ENCODE measurements at regions not wholly inside any gene's neighbourhood (a gene's known extent, or its start where the extent isn't known, plus 50 kb on each side); places are given as distances from the start of the nearest gene placed in this dataset.

DNA sequence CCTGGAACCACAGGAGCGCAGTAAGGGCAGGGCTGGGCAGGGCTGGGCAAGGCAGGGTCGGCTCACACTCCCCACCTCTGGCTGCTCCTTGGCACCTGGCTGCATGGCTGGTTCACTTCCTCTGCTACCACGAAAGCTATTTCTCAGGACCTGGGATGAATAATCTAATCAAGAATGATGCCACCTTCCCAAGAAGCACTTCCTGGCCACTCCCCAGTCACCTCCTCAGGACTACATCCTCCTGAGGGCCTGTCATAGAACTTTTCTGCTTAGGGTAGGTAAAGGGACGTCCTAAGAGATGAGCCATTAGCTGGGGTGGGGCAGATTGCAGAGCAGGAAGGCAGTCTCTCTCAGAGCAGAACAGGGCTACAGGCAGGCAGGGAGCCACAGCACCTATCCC, 288.2 kb upstream of the MAP3K1 start (continued):
- TF ChIP-seq, protein P1, sequence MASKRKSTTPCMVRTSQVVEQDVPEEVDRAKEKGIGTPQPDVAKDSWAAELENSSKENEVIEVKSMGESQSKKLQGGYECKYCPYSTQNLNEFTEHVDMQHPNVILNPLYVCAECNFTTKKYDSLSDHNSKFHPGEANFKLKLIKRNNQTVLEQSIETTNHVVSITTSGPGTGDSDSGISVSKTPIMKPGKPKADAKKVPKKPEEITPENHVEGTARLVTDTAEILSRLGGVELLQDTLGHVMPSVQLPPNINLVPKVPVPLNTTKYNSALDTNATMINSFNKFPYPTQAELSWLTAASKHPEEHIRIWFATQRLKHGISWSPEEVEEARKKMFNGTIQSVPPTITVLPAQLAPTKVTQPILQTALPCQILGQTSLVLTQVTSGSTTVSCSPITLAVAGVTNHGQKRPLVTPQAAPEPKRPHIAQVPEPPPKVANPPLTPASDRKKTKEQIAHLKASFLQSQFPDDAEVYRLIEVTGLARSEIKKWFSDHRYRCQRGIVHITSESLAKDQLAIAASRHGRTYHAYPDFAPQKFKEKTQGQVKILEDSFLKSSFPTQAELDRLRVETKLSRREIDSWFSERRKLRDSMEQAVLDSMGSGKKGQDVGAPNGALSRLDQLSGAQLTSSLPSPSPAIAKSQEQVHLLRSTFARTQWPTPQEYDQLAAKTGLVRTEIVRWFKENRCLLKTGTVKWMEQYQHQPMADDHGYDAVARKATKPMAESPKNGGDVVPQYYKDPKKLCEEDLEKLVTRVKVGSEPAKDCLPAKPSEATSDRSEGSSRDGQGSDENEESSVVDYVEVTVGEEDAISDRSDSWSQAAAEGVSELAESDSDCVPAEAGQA (IDR thresholded peaks at IDR 0.05; ENCODE audit: low read depth), result no peak
- TF ChIP-seq, protein P1 (CRISPR knock-in tag; IDR thresholded peaks at IDR 0.05; ENCODE audit: borderline replicate concordance), result no peak
- TF ChIP-seq SNRNP70 (IDR thresholded peaks at IDR 0.05; ENCODE audit: low read depth, low read length), result no peak

GRCh38 chr5:56525113-56525512, 290.2 kb upstream of the MAP3K1 start:
- 42% methylated on average over 3 of the region's 3 CpGs for WGBS (ENCODE audit: low lambda C conversion rate)
- no peaks in the 10 kb centered on the region for H3K9me3 ChIP-seq (ENCODE audit: low read length)
- POLR2A ChIA-PET, result no interaction called here
- BruUV-seq (replicated peaks), result no TSS peak
- no peaks in the 10 kb centered on the region for H3K27me3 ChIP-seq (ENCODE audit: control insufficient read depth in 1 of 2, insufficient read depth in 2 of 2, low read length in 2 of 2)
- FAIRE-seq (no peak), DNase-seq (ENCODE audit: low spot score) (no peak), ATAC-seq (no peak)
- intact Hi-C loops (cut with micrococcal nuclease; ENCODE audit: unreplicated experiment) (no loop called here), in situ Hi-C loops (cut with HindIII; ENCODE audit: extremely low pct_ligation_motif_present, low pct_unique_long_range_greater_than_20kb) (no loop called here)
- TF ChIP-seq ZBTB42 (CRISPR knock-in tag; IDR thresholded peaks at IDR 0.05) (no peak), ZNF468 (CRISPR knock-in tag; IDR thresholded peaks at IDR 0.05) (no peak), PAF1 (CRISPR knock-in tag; IDR thresholded peaks at IDR 0.05) (no peak), ZNF33A (CRISPR knock-in tag; IDR thresholded peaks at IDR 0.05; ENCODE audit: borderline replicate concordance) (no peak), SUZ12 (IDR thresholded peaks at IDR 0.05; ENCODE audit: low read depth, low read length) (no peak), ZNF317 (CRISPR knock-in tag; IDR thresholded peaks at IDR 0.05) (no peak), ELF3 (CRISPR knock-in tag; IDR thresholded peaks at IDR 0.05) (no peak), PAWR (CRISPR knock-in tag; IDR thresholded peaks at IDR 0.05; ENCODE audit: borderline replicate concordance) (no peak), CHCHD3 (CRISPR knock-in tag; IDR thresholded peaks at IDR 0.05) (no peak), ZNF670 (CRISPR knock-in tag; IDR thresholded peaks at IDR 0.05; ENCODE audit: borderline replicate concordance) (no peak), ZNF619 (CRISPR knock-in tag; IDR thresholded peaks at IDR 0.05) (no peak)
- H3K4me1 ChIP-seq (ENCODE audit: insufficient read depth, low read length), result peaks cover 9% of the 10 kb centered on the region
- no peak overlapping the region for H2AFZ ChIP-seq (ENCODE audit: low read length)
- no peaks in the 10 kb centered on the region for H3K79me2 ChIP-seq (ENCODE audit: insufficient read depth, low read length)
- CTCF ChIA-PET (ENCODE audit: low intra/inter-chr PET ratio, low total read pairs), result no interaction called here
- no peak overlapping the region for H3K9ac ChIP-seq (ENCODE audit: insufficient read depth, low read depth, low read length)
- H3K27ac ChIP-seq (ENCODE audit: extremely low read length, insufficient read depth, low read length), result no peak overlapping the region
- no peak overlapping the region for H3K4me3 ChIP-seq (replicated peaks in 1 of 3; ENCODE audit: insufficient read depth in 1 of 3, low read depth in 2 of 3, low read length in 3 of 3)
- no peak overlapping the region for H3K4me2 ChIP-seq (ENCODE audit: low read depth, low read length)
- H3K36me3 ChIP-seq (replicated peaks in 1 of 2; ENCODE audit: control insufficient read depth in 1 of 2, insufficient read depth in 2 of 2, low read length in 2 of 2), result no peaks in the 10 kb centered on the region
- no peaks in the 10 kb centered on the region for H4K20me1 ChIP-seq (ENCODE audit: insufficient read depth, low read length)

Measured in HepG2 (cell line).